ENCODE measurements at regions not wholly inside any gene's neighbourhood (a gene's known extent, or its start where the extent isn't known, plus 50 kb on each side); places are given as distances from the start of the nearest gene placed in this dataset.

GRCh38 chr18:52200406-52200805 is 139.6 kb upstream of the DCC start:
- TF ChIP-seq ZFP3 (CRISPR knock-in tag; IDR thresholded peaks at IDR 0.05): no peak
- no peak for TF ChIP-seq TCF4 (CRISPR knock-in tag; IDR thresholded peaks at IDR 0.05; ENCODE audit: borderline replicate concordance)
- TF ChIP-seq, protein P1, sequence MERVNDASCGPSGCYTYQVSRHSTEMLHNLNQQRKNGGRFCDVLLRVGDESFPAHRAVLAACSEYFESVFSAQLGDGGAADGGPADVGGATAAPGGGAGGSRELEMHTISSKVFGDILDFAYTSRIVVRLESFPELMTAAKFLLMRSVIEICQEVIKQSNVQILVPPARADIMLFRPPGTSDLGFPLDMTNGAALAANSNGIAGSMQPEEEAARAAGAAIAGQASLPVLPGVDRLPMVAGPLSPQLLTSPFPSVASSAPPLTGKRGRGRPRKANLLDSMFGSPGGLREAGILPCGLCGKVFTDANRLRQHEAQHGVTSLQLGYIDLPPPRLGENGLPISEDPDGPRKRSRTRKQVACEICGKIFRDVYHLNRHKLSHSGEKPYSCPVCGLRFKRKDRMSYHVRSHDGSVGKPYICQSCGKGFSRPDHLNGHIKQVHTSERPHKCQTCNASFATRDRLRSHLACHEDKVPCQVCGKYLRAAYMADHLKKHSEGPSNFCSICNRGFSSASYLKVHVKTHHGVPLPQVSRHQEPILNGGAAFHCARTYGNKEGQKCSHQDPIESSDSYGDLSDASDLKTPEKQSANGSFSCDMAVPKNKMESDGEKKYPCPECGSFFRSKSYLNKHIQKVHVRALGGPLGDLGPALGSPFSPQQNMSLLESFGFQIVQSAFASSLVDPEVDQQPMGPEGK (CRISPR knock-in tag; IDR thresholded peaks at IDR 0.05; ENCODE audit: borderline replicate concordance): no peak
- TF ChIP-seq ZFP30 (CRISPR knock-in tag; IDR thresholded peaks at IDR 0.05): no peak
- TF ChIP-seq, protein P2, sequence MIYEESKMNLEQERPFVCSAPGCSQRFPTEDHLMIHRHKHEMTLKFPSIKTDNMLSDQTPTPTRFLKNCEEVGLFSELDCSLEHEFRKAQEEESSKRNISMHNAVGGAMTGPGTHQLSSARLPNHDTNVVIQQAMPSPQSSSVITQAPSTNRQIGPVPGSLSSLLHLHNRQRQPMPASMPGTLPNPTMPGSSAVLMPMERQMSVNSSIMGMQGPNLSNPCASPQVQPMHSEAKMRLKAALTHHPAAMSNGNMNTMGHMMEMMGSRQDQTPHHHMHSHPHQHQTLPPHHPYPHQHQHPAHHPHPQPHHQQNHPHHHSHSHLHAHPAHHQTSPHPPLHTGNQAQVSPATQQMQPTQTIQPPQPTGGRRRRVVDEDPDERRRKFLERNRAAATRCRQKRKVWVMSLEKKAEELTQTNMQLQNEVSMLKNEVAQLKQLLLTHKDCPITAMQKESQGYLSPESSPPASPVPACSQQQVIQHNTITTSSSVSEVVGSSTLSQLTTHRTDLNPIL (CRISPR knock-in tag; IDR thresholded peaks at IDR 0.05; ENCODE audit: low read depth): no peak
- TF ChIP-seq SNAI2 (CRISPR knock-in tag; IDR thresholded peaks at IDR 0.05): no peak
- TF ChIP-seq, protein P3, sequence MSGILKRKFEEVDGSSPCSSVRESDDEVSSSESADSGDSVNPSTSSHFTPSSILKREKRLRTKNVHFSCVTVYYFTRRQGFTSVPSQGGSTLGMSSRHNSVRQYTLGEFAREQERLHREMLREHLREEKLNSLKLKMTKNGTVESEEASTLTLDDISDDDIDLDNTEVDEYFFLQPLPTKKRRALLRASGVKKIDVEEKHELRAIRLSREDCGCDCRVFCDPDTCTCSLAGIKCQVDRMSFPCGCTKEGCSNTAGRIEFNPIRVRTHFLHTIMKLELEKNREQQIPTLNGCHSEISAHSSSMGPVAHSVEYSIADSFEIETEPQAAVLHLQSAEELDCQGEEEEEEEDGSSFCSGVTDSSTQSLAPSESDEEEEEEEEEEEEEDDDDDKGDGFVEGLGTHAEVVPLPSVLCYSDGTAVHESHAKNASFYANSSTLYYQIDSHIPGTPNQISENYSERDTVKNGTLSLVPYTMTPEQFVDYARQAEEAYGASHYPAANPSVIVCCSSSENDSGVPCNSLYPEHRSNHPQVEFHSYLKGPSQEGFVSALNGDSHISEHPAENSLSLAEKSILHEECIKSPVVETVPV (CRISPR knock-in tag; IDR thresholded peaks at IDR 0.05): no peak
- no peak for TF ChIP-seq ARNTL (CRISPR knock-in tag; IDR thresholded peaks at IDR 0.05; ENCODE audit: borderline replicate concordance, low read depth)
- no peak for TF ChIP-seq BACH2 (CRISPR knock-in tag; IDR thresholded peaks at IDR 0.05; ENCODE audit: borderline replicate concordance)

Measured in SK-N-SH treated with all-trans-retinoic acid at 6 μM for 48 hours (cell line).